ENCODE measurements at regions not wholly inside any gene's neighbourhood (a gene's known extent, or its start where the extent isn't known, plus 50 kb on each side); places are given as distances from the start of the nearest gene placed in this dataset.

DNA sequence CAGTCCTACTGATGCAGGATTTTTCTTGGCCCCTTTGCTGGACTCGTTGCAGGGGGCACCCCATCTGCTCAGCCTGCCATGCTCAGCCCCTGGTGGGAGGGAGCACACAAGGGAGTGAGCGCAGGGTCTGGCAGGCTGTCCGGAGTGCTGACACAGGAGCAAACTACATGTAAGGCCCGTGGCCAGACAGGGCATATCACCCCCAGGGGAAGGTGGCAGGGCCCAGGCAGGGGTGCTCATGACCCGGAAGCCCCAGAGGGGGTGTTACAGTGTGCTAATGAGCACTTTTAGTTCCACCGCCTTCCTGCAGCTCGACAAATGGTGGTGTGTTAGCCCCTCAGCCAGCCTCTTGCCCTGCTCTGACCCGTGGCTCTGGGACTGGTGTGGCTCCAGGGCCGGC, 645.6 kb upstream of the TMEM132C start:
- TF ChIP-seq EZH2 (IDR thresholded peaks at IDR 0.05; ENCODE audit: insufficient read depth, poor library complexity, severe bottlenecking) (no peak), EZH2phosphoT487 (IDR thresholded peaks at IDR 0.05; ENCODE audit: insufficient read depth, low read depth) (no peak)

All from GM23248 (cell line).